GM19452 (cell line): ENCODE measurements at regions not wholly inside any gene's neighbourhood (a gene's known extent, or its start where the extent isn't known, plus 50 kb on each side); places are given as distances from the start of the nearest gene placed in this dataset.
A peak's percentile ranks its signal among the peaks of the same experiment; 100 is the strongest.
"Not testable (repeated sequence)": the region's sequence is repeated elsewhere in the genome, so short reads cannot be mapped to it uniquely, and the experiment has no call there.

Experiments
- ATAC-seq: cut with Tn5 transposase; IDR thresholded peaks from one replicate; pipeline ENCODE4 v1.9.1; 2021; ENCODE audit not compliant: unreplicated experiment

DNA sequence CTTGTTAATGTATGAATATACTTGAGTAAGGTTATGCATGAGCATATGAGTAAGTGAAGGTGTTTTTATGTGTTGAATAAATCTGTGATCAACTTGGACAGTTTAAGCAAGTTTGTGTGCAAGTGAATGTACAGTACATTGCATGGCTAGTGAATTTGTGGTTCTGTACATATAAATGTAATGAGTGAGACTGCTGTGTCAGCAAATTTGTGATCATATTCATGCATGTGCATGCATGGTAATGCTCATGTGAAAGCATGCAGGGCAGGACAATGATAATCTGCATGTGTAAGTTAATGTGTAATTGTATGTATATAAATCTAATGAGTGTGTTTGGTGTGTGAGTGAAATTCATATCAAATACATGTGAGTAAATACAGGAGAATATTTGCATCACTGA is 188.5 kb downstream of the PWWP3B start:
- no peak for ATAC-seq

- ATAC-seq, result no peak
Measured at GRCh38 chrX:106363214-106363613, 195.1 kb downstream of the PWWP3B start.

DNA sequence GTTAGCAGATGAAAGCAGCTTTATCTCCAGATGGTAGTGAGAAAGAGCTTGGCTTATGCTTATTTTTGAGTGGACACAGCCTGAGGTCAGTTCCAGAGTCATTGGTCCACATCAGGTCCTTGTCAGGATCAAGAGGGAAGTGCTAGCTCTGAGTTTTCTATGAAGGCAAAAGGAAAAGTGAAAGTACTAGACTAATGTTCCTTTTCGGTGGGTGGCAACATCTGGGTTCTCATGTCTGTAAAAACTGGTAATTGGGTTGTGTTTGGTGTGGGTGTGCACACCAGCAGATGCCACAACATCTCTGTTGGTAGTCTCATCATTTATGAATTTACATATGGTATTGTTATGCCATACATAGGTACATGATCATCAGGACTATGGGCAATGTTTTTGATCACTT is 210.5 kb downstream of the PWWP3B start:
- no peak for ATAC-seq

DNA sequence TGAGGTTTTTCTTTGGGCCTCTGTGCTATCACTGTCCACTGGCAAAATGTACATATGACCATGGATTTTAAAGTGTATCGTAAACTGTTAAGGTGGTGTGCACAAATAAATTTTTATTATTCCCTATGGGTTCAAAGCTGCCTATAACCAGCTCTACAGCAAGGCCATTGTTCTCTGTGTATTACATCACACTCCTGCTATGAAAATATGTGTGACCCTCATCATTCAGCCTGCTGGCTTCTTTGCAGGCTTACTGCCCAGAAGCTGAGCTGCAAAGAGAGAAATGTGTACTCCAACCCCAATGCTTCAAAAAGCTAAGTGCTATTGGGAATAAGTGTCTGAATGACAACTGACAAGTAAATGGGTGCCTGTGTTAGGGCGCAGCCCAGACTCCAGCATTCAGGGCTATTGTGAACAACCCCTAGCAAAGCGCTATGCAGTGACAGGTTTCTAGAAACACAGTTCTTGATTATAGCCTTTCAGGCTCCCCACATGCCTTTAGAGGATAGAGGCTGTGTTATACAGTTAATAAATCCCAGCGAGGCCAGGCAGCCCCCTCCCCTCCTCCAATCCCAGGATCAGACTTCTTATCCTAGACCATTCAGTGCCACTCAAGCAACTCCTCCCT is 220.4 kb upstream of the RADX start:
- no peak for ATAC-seq

- ATAC-seq, result no peak
Measured at GRCh38 chrX:106392346-106392745, 219.4 kb upstream of the RADX start.

DNA sequence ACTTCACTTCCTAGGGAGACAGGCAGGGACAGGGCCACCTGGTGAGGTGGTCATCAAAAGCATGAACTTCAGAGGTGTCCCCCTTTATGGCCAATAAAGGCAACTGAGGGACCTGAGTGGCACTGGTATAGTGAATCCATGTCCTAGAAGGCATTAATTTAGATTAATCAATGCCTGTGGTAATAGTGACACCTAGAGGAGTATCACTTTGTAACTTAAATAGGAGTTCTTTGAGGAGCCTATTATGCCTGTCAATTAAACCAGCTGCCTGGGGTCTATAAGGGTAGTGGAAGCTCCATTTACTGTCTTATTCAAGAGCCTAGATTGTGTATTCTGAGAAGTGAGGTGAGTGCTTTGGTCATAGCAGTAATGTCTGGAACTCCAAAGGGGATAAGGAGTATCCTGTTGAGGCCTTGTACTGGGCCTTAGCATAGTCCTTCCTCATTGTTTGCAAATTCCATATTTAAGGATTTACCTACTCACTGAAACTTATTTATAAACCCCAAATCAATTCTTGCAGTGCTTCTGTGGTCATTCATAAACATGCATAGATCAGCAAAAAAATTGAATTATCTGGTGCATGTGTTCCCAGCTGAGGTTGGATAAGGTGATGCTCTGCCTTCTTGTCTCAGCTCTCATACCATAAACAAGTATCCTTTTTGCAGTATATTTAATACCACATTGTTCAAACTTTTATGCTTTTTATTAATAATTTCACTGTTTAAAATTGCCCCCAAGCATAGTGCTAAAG is 213.8 kb upstream of the RADX start:
- ATAC-seq, result no peak

DNA sequence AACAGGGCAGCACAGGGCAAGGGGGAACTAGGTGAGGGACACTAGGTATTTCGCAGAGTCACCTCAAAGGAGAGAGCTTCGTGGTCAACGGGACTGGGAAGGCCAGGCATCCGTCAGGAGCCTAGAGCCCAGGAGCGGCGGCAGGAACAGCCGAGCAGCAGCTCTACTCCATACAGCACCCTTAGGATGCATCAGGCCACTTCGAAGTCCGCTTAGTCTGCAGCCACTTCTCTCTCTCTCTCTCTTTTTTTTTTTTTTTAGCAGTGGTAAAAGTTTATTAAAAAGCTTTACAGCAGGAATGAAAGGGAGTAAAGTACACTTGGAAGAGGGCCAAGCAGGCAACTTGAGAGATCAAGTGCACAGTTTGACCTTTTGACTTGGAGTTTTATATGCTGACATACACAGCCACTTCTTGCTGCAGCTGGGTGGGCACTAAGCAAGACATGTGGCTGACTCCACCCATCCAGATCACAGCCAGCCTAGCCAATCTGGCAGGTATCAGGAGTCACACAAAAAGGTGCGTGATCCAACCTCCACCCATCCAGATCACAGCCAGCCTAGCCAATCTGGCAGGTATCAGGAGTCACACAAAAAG is 209.7 kb upstream of the RADX start:
- ATAC-seq, result no peak

- ATAC-seq, result no peak
Measured at GRCh38 chrX:106404512-106404911, 207.3 kb upstream of the RADX start.

GRCh38 chrX:106415276-106415895 is 196.4 kb upstream of the RADX start:
- peak; percentile 79 for ATAC-seq

GRCh38 chrX:106436691-106437090 is 175.1 kb upstream of the RADX start:
- ATAC-seq, result no peak

DNA sequence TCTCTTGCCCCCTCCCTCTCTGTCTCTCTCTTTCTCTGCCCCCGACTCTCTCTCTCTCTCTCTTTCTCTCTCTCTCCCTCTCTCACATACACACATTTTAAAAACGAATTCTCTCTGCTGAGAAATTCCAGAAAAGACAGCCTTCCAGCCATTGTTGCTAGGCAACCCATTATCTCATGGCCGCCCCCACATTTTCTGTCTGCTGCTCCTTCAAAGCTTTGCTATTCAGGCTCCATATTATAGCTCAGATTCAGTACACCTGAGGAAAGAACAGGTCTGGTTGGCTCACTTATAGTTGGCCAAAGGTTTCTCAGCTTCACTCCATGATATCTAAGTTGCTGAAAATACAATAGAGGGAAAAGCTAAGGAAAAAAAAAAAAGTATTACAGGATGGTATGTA is 174.4 kb upstream of the RADX start:
- ATAC-seq, result no peak

DNA sequence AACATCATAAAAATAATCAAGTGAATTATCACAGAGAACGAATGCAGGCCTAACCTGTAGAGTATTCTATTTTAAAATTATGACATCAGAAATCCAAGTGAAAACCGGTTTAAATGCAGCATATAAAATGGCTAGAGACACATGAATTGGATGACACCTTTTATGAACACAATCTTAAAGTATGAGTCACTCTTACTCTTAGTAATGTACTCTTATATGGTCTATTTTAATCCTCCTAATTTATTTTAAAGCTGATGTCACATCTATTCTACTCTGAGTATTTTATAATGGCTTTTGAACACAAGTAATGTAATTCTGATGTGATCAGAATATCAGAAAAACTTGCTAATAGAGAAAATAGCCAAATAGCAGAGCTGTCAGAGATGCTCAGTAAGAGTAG is 161.4 kb upstream of the RADX start:
- no peak for ATAC-seq

GRCh38 chrX:106451933-106452332 is 159.8 kb upstream of the RADX start:
- no peak for ATAC-seq

DNA sequence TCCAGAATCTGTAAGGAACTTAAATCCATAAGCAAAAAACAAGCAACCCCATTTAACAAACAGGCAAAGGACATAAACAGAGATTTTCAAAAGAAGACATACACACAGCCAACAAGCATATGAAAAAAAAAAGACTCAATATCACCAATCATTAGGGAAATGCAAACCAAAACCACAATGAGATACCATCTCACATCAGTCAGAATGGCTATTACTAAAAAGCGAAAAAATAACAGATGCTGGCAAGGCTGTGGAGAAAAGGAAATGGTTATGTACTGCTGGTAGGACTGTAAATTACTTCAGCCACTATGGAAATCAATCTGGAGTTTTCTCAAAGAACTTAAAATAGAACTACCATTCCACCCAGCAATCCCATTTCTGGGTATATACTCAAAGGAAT is 156.8 kb upstream of the RADX start:
- no peak for ATAC-seq

GRCh38 chrX:106457802-106458201 is 154.0 kb upstream of the RADX start:
- no peak for ATAC-seq

DNA sequence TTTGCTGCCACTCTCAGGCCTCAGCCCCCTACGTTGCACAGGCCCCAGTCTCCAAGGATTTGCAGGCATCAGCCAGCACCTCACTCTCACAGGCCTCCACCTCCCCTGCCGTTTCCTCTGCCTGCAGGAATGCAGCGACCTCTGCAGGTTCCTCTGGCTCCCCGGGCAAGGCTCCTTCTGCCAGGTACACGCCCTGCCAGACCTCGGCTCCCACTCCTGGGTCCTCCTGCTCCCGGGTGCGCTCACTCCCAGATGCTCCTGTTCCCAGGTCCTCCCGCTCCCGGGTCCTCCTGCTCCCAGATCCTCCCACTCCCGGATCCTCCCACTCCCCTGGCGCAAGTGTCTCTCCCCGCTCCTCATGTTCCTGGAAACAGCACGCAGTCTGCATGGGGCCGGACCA is 144.4 kb upstream of the RADX start:
- no peak for ATAC-seq

DNA sequence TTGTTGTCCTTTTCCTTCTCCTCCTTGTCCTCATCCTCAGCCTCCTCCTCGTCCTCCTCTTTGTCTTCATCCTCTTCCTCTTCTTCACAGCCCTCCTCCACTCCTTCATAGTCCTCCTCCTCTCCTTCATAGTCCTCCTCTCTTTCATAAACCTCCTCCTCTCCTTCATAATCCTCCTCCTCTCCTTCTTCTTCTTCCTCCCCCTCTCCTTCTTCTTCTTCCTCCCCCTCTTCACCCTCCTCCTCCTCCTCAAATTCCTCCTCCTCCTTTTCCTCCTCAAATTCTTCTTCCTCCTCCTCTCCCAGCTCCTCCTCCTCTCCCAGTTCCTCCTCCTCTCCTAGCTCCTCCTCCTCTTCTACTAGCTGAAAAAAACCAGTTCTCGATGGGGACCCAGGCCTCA is 143.8 kb upstream of the RADX start:
- no peak for ATAC-seq

- no peak for ATAC-seq
Measured at GRCh38 chrX:106468433-106468832, 143.3 kb upstream of the RADX start.

- ATAC-seq, result no peak
Measured at GRCh38 chrX:106479920-106480319, 131.9 kb upstream of the RADX start.

DNA sequence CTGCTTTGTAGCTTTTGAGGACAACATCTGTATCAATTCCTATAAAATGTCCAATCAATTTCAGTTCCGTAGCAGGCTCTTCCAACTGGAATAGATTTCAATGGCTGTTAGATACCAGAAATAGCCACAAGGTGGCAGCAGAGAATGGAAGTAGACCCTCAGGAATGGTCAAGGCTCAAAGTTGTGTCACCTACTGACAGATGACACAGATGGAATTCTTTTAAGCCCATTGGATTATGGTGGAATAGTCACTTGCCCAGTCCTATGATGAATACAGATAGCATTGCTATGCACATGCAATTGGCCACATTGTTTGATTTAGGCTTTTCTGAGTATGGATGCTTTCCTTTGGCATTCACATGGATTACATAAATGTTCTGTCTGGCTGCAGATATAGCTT is 130.4 kb upstream of the RADX start:
- ATAC-seq, result no peak

DNA sequence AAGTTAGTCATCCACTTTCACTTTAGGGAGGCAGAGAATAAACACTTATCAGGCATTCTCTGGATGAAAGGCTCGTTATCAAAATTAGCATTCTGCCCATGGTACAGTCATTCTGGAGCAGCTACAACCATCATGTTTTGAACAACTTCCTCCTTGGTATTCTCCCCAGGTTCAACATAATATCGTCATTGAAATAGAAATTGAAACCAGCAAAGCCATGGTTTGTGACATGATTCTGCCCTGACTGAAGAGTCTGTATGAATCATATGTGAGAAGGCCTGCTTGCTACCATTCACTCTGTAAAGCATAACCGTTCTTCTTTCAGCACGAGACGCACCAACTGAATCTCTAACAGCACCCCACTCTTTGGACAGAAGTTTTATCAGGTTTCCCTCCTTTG is 127.5 kb upstream of the RADX start:
- peak; percentile 97 for ATAC-seq

GRCh38 chrX:106493210-106493816 is 118.5 kb upstream of the RADX start:
- not testable (repeated sequence) for ATAC-seq
